ENCODE measurements at regions not wholly inside any gene's neighbourhood (a gene's known extent, or its start where the extent isn't known, plus 50 kb on each side); places are given as distances from the start of the nearest gene placed in this dataset.

- no peak overlapping the region for H3K4me3 ChIP-seq (replicated peaks; ENCODE audit: low read depth, low read length)
- no peak for DNase-seq (ENCODE audit: extremely low read depth, low read depth)
- TF ChIP-seq CTCF (IDR thresholded peaks at IDR 0.05; ENCODE audit: low read depth, low read length, missing control alignments), result no peak
Measured at GRCh38 chr20:22717466-22717865, 133.1 kb upstream of the FOXA2 start.

GRCh38 chr20:22719167-22719591 is 134.8 kb upstream of the FOXA2 start:
- no peak for DNase-seq (ENCODE audit: extremely low read depth, low read depth)
- no peak overlapping the region for H3K4me3 ChIP-seq (replicated peaks; ENCODE audit: low read depth, low read length)
- TF ChIP-seq CTCF (IDR thresholded peaks at IDR 0.05; ENCODE audit: low read depth, low read length, missing control alignments), result no peak

- no peak overlapping the region for H3K4me3 ChIP-seq (replicated peaks; ENCODE audit: low read depth, low read length)
Measured at GRCh38 chr20:22720206-22720605, 135.8 kb upstream of the FOXA2 start.

GRCh38 chr20:22722811-22723210 is 138.4 kb upstream of the FOXA2 start:
- H3K4me3 ChIP-seq (replicated peaks; ENCODE audit: low read depth, low read length), result no peak overlapping the region
- no peak for DNase-seq (ENCODE audit: extremely low read depth, low read depth)
- no peak for TF ChIP-seq CTCF (IDR thresholded peaks at IDR 0.05; ENCODE audit: low read depth, low read length, missing control alignments)

More at GRCh38 chr20:22720206-22720605, 135.8 kb upstream of the FOXA2 start:
- no peak for TF ChIP-seq CTCF (IDR thresholded peaks at IDR 0.05; ENCODE audit: low read depth, low read length, missing control alignments)
- no peak for DNase-seq (ENCODE audit: extremely low read depth, low read depth)

GRCh38 chr20:22723659-22724058 is 139.3 kb upstream of the FOXA2 start:
- H3K4me3 ChIP-seq (replicated peaks; ENCODE audit: low read depth, low read length), result no peak overlapping the region

GRCh38 chr20:22728146-22728745 is 143.9 kb upstream of the FOXA2 start:
- no peak for TF ChIP-seq CTCF (IDR thresholded peaks at IDR 0.05; ENCODE audit: low read depth, low read length, missing control alignments)
- no peak for DNase-seq (ENCODE audit: extremely low read depth, low read depth)
- H3K4me3 ChIP-seq (replicated peaks; ENCODE audit: low read depth, low read length), result no peak overlapping the region

More at GRCh38 chr20:22723659-22724058, 139.3 kb upstream of the FOXA2 start:
- TF ChIP-seq CTCF (IDR thresholded peaks at IDR 0.05; ENCODE audit: low read depth, low read length, missing control alignments), result no peak
- no peak for DNase-seq (ENCODE audit: extremely low read depth, low read depth)

- no peak for TF ChIP-seq CTCF (IDR thresholded peaks at IDR 0.05; ENCODE audit: low read depth, low read length, missing control alignments)
- no peak for DNase-seq (ENCODE audit: extremely low read depth, low read depth)
- no peak overlapping the region for H3K4me3 ChIP-seq (replicated peaks; ENCODE audit: low read depth, low read length)
Measured at GRCh38 chr20:22729180-22729579, 144.8 kb upstream of the FOXA2 start.

All from HFF-Myc (cell line).